Esophagus squamous epithelium (tissue), 5 donors: ENCODE measurements at regions not wholly inside any gene's neighbourhood (a gene's known extent, or its start where the extent isn't known, plus 50 kb on each side); places are given as distances from the start of the nearest gene placed in this dataset.

Experiments used
- DNase-seq: peaks from one replicate; lab custom pipeline; 2025; lab: John Stamatoyannopoulos, UW
- H3K27ac ChIP-seq, 4 donors: fragments of 200-600 bp; sonication (generic); one replicate each; pipeline ENCODE4 v1.5.1; 2016 to 2019; ENCODE audit warnings: mild to moderate bottlenecking in 1 of 4
- H3K27me3 ChIP-seq, 4 donors: fragments of 200-600 bp; sonication (generic); 1 replicate in 3 of 4; 2 replicates in 1 of 4; pipeline versions ENCODE4 v1.5.1 to v1.6.0; 2017 to 2021; ENCODE audit warnings: antibody characterized with exemption in 1 of 4
- H3K36me3 ChIP-seq, 3 donors: fragments of 200-600 bp; sonication (generic); one replicate each; pipeline ENCODE4 v1.5.1; 2016 to 2019
- H3K4me1 ChIP-seq, 3 donors: fragments of 200-600 bp; sonication (generic); one replicate each; pipeline ENCODE4 v1.5.1; 2017 to 2019
- H3K4me3 ChIP-seq, 4 donors: fragments of 200-600 bp; sonication (generic); 1 replicate in 3 of 4; 2 replicates in 1 of 4; pipeline ENCODE4 v1.5.1; 2016 to 2019; ENCODE audit warnings: mild to moderate bottlenecking in 2 of 4, moderate library complexity in 1 of 4
- H3K9me3 ChIP-seq, 3 donors: fragments of 200-600 bp; sonication (generic); one replicate each; pipeline ENCODE4 v1.5.1; 2016 to 2019
- POLR2A ChIP-seq, 4 donors: fragments of 450-650 bp; IDR thresholded peaks; one replicate each; pipeline ENCODE4 v1.6.1; 2017; ENCODE audit warnings: antibody characterized with exemption in 4 of 4, mild to moderate bottlenecking in 4 of 4, moderate library complexity in 3 of 4
- WGBS, 2 donors: methylation state at CpG; one replicate each; pipeline ENCODE4 v1.1.5; 2018; 5-methylcytosine and 5-hydroxymethylcytosine counted together
- intact Hi-C: fragments of 100-400 bp; cut with DNase I; formaldehyde crosslinking; loops from one replicate; pipeline ENCODE4 v1.15.0; 2022
- TF ChIP-seq, protein P1 (sequence below), 6 experiments: fragments of 450-650 bp in 4 of 6; fragments of 200-600 bp in 2 of 6; sonication (generic) in 2 of 6; IDR thresholded peaks; one replicate each; pipeline ENCODE4 v1.5.1; 2016 to 2019; ENCODE audit warnings: antibody characterized with exemption in 6 of 6, mild to moderate bottlenecking in 4 of 6, moderate library complexity in 4 of 6
- donor health status: DM: yes; HTN: yes; CAD: no.

DNA sequence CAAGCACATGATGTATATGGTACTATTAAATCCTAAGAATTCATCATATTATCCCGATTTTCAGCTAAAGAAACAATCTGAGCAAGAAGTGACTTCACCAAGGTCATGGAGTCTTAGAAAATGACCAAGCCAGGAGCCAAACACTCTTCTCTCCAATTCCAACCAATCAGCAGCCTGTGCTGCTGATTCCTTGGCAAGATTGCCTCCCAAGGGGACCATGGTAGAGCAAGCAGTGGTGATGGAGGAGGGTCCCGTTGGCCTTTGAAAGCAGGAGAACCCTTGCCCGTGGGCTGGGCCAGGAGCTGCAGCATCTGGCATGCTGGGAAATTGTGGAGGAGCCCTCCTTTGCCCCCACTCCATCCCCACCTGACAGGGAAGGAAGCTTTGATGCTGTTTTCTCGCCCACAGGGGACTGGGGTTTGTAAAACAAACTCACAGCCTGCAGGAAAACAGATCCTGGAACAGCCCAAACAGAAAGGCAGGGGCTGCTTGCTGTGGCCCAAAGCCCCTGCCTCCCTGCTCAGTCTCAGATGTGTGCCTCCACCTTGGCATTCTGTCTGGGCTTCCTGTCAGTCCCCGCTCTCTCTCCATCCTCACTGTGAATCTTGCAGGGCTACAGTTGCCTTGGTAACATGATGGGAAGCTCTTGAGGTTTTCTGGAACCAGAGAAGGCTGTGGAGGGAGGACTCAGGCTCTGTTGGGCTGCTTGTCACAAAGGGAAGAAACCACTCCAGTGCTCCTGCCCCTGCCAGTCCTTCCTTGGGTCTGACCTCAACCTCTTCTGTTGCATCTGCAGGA, 70.8 kb upstream of the HSPA9 start:
- H3K4me3 ChIP-seq: no peak overlapping the region
- no peak overlapping the region for H3K27ac ChIP-seq
- H3K4me1 ChIP-seq: peaks cover 0 to 27% (median 4%) of the 10 kb centered on the region in 3 donors
- no peaks in the 10 kb centered on the region for H3K36me3 ChIP-seq
- no peak for TF ChIP-seq POLR2A (IDR thresholded peaks at IDR 0.05)
- TF ChIP-seq, protein P1, sequence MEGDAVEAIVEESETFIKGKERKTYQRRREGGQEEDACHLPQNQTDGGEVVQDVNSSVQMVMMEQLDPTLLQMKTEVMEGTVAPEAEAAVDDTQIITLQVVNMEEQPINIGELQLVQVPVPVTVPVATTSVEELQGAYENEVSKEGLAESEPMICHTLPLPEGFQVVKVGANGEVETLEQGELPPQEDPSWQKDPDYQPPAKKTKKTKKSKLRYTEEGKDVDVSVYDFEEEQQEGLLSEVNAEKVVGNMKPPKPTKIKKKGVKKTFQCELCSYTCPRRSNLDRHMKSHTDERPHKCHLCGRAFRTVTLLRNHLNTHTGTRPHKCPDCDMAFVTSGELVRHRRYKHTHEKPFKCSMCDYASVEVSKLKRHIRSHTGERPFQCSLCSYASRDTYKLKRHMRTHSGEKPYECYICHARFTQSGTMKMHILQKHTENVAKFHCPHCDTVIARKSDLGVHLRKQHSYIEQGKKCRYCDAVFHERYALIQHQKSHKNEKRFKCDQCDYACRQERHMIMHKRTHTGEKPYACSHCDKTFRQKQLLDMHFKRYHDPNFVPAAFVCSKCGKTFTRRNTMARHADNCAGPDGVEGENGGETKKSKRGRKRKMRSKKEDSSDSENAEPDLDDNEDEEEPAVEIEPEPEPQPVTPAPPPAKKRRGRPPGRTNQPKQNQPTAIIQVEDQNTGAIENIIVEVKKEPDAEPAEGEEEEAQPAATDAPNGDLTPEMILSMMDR (IDR thresholded peaks at IDR 0.05): no peak
- intact Hi-C loops: loop anchor here (10.0 kb wide), 1 partner anchor 619 kb away; no protein-coding TSS in a partner anchor
- peaks cover 0 to 23% (median 0%) of the 10 kb centered on the region in 4 donors for H3K27me3 ChIP-seq
- no peaks in the 10 kb centered on the region for H3K9me3 ChIP-seq
- WGBS, 2 donors: 61 to 68% methylated on average over 2 to 4 of the region's 5 CpGs
- DNase-seq: no peak

DNA sequence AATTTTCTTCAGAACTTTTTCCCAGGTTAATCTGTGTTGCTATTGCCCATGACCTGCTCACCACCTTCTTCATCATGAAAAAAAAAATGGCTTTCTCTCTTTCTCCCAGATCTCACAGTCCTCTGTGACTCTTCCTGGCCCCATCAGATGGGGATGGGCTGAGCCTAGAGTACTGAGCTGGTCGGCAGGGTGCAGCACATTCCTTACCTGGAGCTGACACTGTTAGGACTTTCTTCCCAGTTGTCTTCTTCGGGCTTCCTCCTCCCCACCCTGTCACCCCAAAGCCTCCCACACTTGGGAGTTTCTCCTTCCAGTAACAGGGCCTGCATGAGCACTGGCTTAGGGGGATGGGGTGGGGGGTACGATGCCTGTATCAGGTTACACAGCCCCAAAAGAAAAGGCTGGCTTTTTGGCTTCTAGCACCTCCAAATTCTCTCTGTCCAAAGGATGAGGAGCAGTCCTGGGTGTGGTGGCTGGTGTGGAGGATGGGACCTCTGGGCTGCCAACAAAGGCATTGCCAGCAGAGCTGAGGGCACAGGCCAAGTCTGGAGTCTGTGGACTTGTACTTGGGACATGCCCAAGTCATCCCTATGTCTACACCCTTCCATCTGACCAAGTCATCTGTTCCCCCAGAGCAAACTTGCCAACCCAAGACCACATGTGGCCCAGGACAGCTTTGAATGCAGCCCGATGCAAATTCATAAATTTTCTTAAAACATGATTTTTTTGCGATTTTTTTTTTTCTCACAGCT, 68.0 kb upstream of the HSPA9 start:
- DNase-seq: no peak
- no peaks in the 10 kb centered on the region for H3K27me3 ChIP-seq
- TF ChIP-seq POLR2A (IDR thresholded peaks at IDR 0.05): no peak
- TF ChIP-seq, protein P1 (IDR thresholded peaks at IDR 0.05): no peak
- intact Hi-C loops: loop anchor here (10.0 kb wide), 1 partner anchor 622 kb away; no protein-coding TSS in a partner anchor
- no peak overlapping the region for H3K27ac ChIP-seq
- H3K9me3 ChIP-seq: no peaks in the 10 kb centered on the region
- no peak overlapping the region for H3K4me3 ChIP-seq
- H3K36me3 ChIP-seq: no peaks in the 10 kb centered on the region
- WGBS, 2 donors: 71 to 73% methylated on average over 4 of the region's 5 CpGs
- peaks cover 0 to 28% (median 4%) of the 10 kb centered on the region in 3 donors for H3K4me1 ChIP-seq

DNA sequence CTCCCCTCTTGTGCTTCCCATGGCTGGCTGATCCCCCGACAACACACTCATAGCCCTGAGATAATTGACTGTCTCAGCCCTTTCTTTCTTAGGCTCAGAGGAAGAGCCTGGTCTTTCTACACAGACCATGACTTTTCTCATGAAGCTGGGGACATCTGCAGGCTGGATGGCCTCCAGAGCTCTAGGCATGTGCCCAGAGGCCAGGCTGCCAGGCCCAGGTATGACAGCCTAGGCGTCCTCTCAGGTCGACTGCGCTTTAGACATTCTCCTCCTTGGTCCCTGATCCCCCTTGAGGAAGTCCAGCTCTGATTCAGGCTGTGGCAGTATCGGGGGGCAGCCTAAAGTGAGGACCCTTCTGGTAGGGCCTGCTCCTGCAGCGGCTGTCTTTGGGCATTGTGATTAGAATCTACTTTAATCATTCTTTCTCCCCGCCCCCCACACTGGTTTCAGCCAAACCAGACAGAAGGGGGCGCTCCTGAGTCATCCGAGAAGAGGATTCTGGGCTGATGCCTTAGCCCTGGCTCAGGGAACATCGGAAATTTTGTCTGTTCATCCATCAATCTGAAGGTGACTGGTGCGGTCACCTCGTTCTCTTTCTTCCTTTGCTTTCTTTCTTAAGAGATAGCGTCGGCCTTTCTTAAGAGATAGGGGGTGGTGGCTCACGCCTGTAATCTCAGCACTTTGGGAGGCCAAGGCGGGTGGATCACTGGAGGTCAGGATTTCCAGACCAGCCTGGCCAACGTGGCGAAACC, 66.5 kb upstream of the HSPA9 start:
- no peaks in the 10 kb centered on the region for H3K36me3 ChIP-seq
- 23 to 37% methylated on average over 6 to 17 of the region's 18 CpGs for WGBS, 2 donors
- no peak for DNase-seq
- no peak overlapping the region for H3K27ac ChIP-seq
- H3K4me3 ChIP-seq: no peak overlapping the region
- no peaks in the 10 kb centered on the region for H3K9me3 ChIP-seq
- H3K27me3 ChIP-seq: no peaks in the 10 kb centered on the region
- TF ChIP-seq POLR2A (IDR thresholded peaks at IDR 0.05): no peak
- TF ChIP-seq, protein P1 (IDR thresholded peaks at IDR 0.05): peak; percentile 56 to 81 (median 62)
- H3K4me1 ChIP-seq: peaks cover 0 to 21% (median 4%) of the 10 kb centered on the region in 3 donors
- intact Hi-C loops: loop anchor here (10.0 kb wide), 1 partner anchor 623 kb away; no protein-coding TSS in a partner anchor

DNA sequence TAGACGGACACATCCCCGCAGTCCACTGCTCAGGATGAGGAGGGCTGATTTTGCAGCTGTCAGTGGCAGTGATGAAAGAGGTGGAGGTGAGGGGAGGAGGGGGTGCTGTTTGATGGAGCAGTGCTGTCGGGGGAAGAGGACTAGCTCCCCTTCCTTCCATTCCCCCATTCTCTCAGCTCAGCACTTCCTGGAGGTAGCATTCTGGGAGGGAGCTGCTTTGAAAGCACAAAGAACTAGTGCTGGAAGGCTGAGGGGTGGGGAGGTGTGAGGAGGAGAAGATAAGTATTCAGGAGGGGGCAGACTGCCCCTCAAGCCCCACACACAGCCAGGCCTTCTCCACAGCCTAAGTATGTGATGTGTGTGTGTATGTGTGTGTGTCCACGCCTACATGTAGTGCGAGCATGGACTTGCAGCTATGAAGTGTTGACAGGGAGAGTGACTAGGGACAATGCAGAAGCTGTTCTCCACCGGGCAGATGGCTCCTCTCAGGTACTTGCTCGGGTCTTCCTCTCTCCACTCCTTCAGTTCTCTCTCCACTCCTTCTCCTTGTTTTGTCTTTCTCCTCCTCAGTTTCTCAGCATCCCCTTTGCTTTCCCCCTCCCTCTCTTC, 65.5 kb upstream of the HSPA9 start:
- intact Hi-C loops: loop anchor here (10.0 kb wide), 1 partner anchor 624 kb away; no protein-coding TSS in a partner anchor
- Histone ChIP-seq H3K36me3 (no peaks in the 10 kb centered on the region), H3K4me1 (peaks cover 0 to 22% (median 4%) of the 10 kb centered on the region in 3 donors), H3K9me3 (no peaks in the 10 kb centered on the region), H3K27me3 (no peaks in the 10 kb centered on the region), H3K27ac (no peak overlapping the region), H3K4me3 (no peak overlapping the region)
- TF ChIP-seq POLR2A (IDR thresholded peaks at IDR 0.05): no peak
- TF ChIP-seq, protein P1 (IDR thresholded peaks at IDR 0.05): no peak
- 46 to 66% methylated on average over 6 to 7 of the region's 7 CpGs for WGBS, 2 donors
- DNase-seq: no peak
